ENCODE measurements at regions not wholly inside any gene's neighbourhood (a gene's known extent, or its start where the extent isn't known, plus 50 kb on each side); places are given as distances from the start of the nearest gene placed in this dataset.

- Histone ChIP-seq H3K4me3 (no peak overlapping the region), H3K9me1 (ENCODE audit: control insufficient read depth, insufficient read depth, low read length) (no peaks in the 10 kb centered on the region), H3K27ac (ENCODE audit: extremely low read depth, low read depth, low read length) (no peak overlapping the region), H3K9ac (ENCODE audit: insufficient read depth in 1 of 2, low read depth in 2 of 2, low read length in 2 of 2) (no peak overlapping the region), H3K9me3 (replicated peaks; ENCODE audit: control insufficient read depth, insufficient read depth, low read depth, low read length) (no peaks in the 10 kb centered on the region), H3K4me1 (replicated peaks in 1 of 2; ENCODE audit: control insufficient read depth in 2 of 2, insufficient read depth in 2 of 2, low read length in 2 of 2) (no peaks in the 10 kb centered on the region), H4K20me1 (replicated peaks; ENCODE audit: control insufficient read depth, insufficient read depth, low read length) (no peaks in the 10 kb centered on the region), H3K79me2 (ENCODE audit: control insufficient read depth, insufficient read depth, low read length) (no peaks in the 10 kb centered on the region), H3K4me2 (ENCODE audit: insufficient read depth, low read length) (no peak overlapping the region), H3K27me3 (ENCODE audit: control insufficient read depth in 2 of 2, insufficient read depth in 2 of 2, low read length in 2 of 2) (no peaks in the 10 kb centered on the region), H2AFZ (ENCODE audit: low read depth, low read length) (no peak overlapping the region), H3K36me3 (ENCODE audit: control insufficient read depth, insufficient read depth, low read length) (no peaks in the 10 kb centered on the region)
- POLR2A ChIA-PET, result no interaction called here
- in situ Hi-C loops (cut with MboI) (no loop called here), intact Hi-C loops (cut with micrococcal nuclease) (no loop called here)
- ATAC-seq (no peak), FAIRE-seq (no peak), DNase-seq (ENCODE audit: extremely low read depth in 1 of 4, low spot score in 3 of 4) (no peak)
- TF ChIP-seq TOE1 (IDR thresholded peaks at IDR 0.05; ENCODE audit: borderline replicate concordance) (no peak), TOE1 (CRISPR knock-in tag; IDR thresholded peaks at IDR 0.05; ENCODE audit: borderline replicate concordance, low read depth) (no peak), PML (IDR thresholded peaks at IDR 0.05; ENCODE audit: low read length) (no peak), FOXA3 (CRISPR knock-in tag; conservative IDR thresholded peaks at IDR 0.05 in 1 of 2, IDR thresholded peaks at IDR 0.05 in 1 of 2) (no peak), BCL6 (CRISPR knock-in tag; IDR thresholded peaks at IDR 0.05) (no peak), SMARCE1 (IDR thresholded peaks at IDR 0.05) (no peak), CBFA2T2 (conservative IDR thresholded peaks at IDR 0.05) (no peak), FOXK2 (conservative IDR thresholded peaks at IDR 0.05 in 1 of 2, IDR thresholded peaks at IDR 0.05 in 1 of 2; ENCODE audit: low read depth in 2 of 2) (no peak), STAT5A (IDR thresholded peaks at IDR 0.05; ENCODE audit: borderline replicate concordance, low read length) (no peak), ZNF146 (CRISPR knock-in tag; IDR thresholded peaks at IDR 0.05; ENCODE audit: unreplicated experiment) (no peak)
- WGBS (ENCODE audit: insufficient coverage, low coverage, missing lambda C conversion rate), result 0% methylated on average over 1 of the region's 1 CpG
- CTCF ChIA-PET (ENCODE audit: low intra/inter-chr PET ratio), result no interaction called here
- BruUV-seq (replicated peaks), result no TSS peak
Measured at GRCh38 chr3:84772841-84773240, 185.9 kb upstream of the CADM2 start.
